GM18507 (cell line): ENCODE measurements at regions not wholly inside any gene's neighbourhood (a gene's known extent, or its start where the extent isn't known, plus 50 kb on each side); places are given as distances from the start of the nearest gene placed in this dataset.
A peak's percentile ranks its signal among the peaks of the same experiment; 100 is the strongest.
"Not testable (repeated sequence)": the region's sequence is repeated elsewhere in the genome, so short reads cannot be mapped to it uniquely, and the experiment has no call there.

ENCODE experiments used
- DNase-seq: peaks from one replicate; pipeline ENCODE4 v3.0.0; 2011; ENCODE audit warnings: low read depth; ENCODE audit not compliant: insufficient read length; ENCODE audit errors: extremely low spot score
- FAIRE-seq: peaks from 2 replicates; lab custom pipeline; 2011; peaks lifted over from hg19 to GRCh38; lab: Jason Lieb, UNC

- DNase-seq: no peak
- FAIRE-seq: no peak
Observed at GRCh38 chr7:28900311-28900710, 57.8 kb downstream of the TRIL start.

DNA sequence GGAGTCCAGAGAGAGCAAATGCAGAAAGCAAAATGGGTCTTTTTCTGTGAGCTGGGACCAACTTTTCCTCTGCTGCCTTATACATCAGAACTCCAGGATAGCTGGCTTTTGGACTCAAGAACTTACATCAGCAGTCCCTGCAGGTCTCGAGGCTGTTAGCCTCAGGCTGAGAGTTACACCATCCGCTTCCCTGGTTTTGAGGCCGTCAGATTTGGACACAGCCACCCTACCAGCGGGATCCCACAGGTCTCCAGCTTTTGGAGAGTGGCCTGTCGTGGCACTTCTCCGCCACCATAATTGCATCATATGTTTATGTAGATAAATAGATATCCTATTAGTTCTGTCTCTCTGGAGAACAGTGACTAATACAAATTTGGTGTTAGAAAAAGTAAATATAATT lies 64.2 kb downstream of the TRIL start:
- FAIRE-seq: no peak
- no peak for DNase-seq

DNA sequence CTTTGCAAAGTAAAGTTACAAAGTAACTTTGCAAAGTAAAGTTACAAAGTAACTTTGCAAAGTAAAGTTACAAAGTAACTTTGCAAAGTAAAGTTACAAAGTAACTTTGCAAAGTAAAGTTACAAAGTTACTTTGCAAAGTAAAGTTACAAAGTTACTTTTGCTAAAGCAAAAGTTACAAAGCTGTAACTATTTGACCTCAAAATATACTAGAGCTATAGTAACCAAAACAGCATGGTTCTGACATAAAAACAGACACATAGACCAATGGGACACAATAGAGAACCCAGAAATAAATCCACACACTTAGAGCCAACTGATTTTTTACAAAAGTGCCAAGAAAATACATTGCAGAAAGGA lies 66.3 kb downstream of the TRIL start:
- DNase-seq: not testable (repeated sequence)

DNA sequence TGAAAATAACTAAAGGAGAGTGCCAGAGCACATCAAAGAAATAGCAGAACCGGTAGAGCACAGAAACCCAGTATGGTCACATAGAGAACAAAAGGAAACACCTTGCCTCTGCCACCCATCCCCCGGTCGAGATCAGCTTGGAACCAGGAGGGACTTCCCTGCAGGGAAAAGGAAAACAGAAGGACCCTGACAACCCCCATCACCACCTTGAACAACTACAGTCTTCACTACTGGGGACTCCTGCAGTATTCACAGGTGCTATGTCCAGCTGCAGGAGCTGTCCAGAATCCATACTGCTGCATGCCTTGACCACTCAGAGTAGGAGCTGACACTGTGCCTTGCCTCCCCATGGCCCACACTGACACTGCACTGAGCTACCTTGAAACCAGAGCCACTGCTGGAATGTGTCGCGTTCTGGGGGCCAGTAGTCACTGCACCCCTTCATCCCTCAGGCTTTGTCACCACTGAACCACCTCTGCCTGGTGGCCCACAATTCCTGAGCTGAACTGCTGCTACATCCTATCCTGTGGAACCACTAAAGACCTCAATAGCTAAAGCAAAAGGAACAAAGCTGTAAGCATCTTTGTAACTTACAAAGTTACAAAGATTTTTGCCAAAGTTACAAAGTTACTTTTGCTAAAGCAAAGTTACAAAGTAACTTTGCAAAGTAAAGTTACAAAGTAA lies 66.8 kb downstream of the TRIL start:
- DNase-seq: no peak
- FAIRE-seq: no peak

More for the DNA sequence above, 66.3 kb downstream of the TRIL start:
- not testable (repeated sequence) for FAIRE-seq

DNA sequence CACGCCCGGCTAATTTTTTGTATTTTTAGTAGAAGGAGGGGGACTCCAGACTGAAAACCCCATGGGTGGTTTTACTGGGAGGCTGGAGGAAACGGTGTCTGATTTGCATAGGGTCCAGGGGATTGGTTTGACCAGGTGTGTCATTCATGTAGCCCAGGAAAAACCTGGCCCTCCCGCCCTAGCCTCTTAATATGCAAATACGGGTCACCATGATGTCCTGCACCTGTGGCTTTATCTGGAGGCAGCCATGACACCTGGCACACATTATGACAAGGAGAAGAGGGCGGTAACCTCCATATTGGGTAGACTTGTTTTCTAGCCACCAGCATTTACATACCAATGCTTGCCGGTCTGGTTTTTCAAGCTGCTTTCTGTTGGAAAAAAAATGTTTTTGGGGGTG lies 68.0 kb downstream of the TRIL start:
- FAIRE-seq: peak; percentile 33
- DNase-seq: no peak

- DNase-seq: no peak
- no peak for FAIRE-seq
Observed at GRCh38 chr7:28889290-28889689, 68.8 kb downstream of the TRIL start.

DNA sequence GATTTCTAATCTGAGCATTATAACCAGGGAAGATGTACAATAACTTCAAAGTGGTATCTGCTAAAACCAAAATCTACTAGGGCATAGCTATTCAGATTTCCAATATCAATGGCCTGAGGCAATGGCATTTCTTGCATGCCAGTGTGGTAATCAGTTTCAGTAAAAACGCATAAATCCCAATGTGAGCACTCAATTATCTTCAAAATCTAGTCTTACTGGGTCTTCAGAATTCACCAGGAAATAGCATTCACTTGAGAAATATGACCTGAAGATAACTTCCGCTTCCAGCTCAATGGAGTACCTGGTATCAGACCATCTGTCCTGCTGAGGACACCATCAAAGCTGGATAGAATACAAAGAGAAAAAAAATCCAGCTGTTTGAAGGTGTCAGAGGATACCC lies 72.4 kb downstream of the TRIL start:
- FAIRE-seq (no peak), DNase-seq (no peak)

- no peak for DNase-seq
- FAIRE-seq: no peak
Observed at GRCh38 chr7:28882869-28883470, 75.2 kb downstream of the TRIL start.

GRCh38 chr7:28879105-28879504 lies 79.0 kb downstream of the TRIL start:
- FAIRE-seq (no peak), DNase-seq (no peak)

- FAIRE-seq (no peak), DNase-seq (no peak)
Observed at GRCh38 chr7:28878481-28878880, 79.6 kb downstream of the TRIL start.
